ENCODE measurements at regions not wholly inside any gene's neighbourhood (a gene's known extent, or its start where the extent isn't known, plus 50 kb on each side); places are given as distances from the start of the nearest gene placed in this dataset.

- peak; percentile 28 for DNase-seq (ENCODE audit: low spot score)
- no peaks in the 10 kb centered on the region for H3K27me3 ChIP-seq
- H3K4me3 ChIP-seq, result peak overlapping the region; percentile 61
- peaks cover 4% of the 10 kb centered on the region for H3K4me1 ChIP-seq (ENCODE audit: insufficient read depth)
- TF ChIP-seq CTCF (IDR thresholded peaks at IDR 0.05; ENCODE audit: poor library complexity) (no peak), EZH2phosphoT487 (IDR thresholded peaks at IDR 0.05; ENCODE audit: low read depth, severe bottlenecking, unreplicated experiment) (no peak), EZH2 (IDR thresholded peaks at IDR 0.05; ENCODE audit: borderline replicate concordance) (no peak)
- no peaks in the 10 kb centered on the region for H4K20me1 ChIP-seq (ENCODE audit: insufficient read depth, poor library complexity, severe bottlenecking)
- H3K79me2 ChIP-seq, result no peaks in the 10 kb centered on the region
- no peaks in the 10 kb centered on the region for H3K36me3 ChIP-seq (replicated peaks; ENCODE audit: insufficient read depth, low read depth)
- 36% methylated on average over 20 of the region's 20 CpGs for WGBS (ENCODE audit: low lambda C conversion rate, missing lambda C conversion rate)
- H2AFZ ChIP-seq, result peak overlapping the region; percentile 84
- H3K9me2 ChIP-seq (replicated peaks; ENCODE audit: insufficient read depth), result no peaks in the 10 kb centered on the region
- H3K4me2 ChIP-seq, result peak overlapping the region; percentile 73
- peak overlapping the region; percentile 60 for H3K27ac ChIP-seq
- H3K9me3 ChIP-seq (ENCODE audit: low read depth), result no peaks in the 10 kb centered on the region
Observed at GRCh38 chr6:77368660-77369313, 94.5 kb downstream of the HTR1B start.

GRCh38 chr6:77366798-77367197 is 96.5 kb downstream of the HTR1B start:
- H3K27me3 ChIP-seq, result no peaks in the 10 kb centered on the region
- no peaks in the 10 kb centered on the region for H3K9me2 ChIP-seq (replicated peaks; ENCODE audit: insufficient read depth)
- H3K36me3 ChIP-seq (replicated peaks; ENCODE audit: insufficient read depth, low read depth), result no peaks in the 10 kb centered on the region
- H3K27ac ChIP-seq, result no peak overlapping the region
- H3K9me3 ChIP-seq (ENCODE audit: low read depth), result no peaks in the 10 kb centered on the region
- no peak overlapping the region for H2AFZ ChIP-seq
- TF ChIP-seq EZH2phosphoT487 (IDR thresholded peaks at IDR 0.05; ENCODE audit: low read depth, severe bottlenecking, unreplicated experiment) (no peak), EZH2 (IDR thresholded peaks at IDR 0.05; ENCODE audit: borderline replicate concordance) (no peak), CTCF (IDR thresholded peaks at IDR 0.05; ENCODE audit: poor library complexity) (no peak)
- H3K4me3 ChIP-seq, result no peak overlapping the region
- H3K4me2 ChIP-seq, result no peak overlapping the region
- no peaks in the 10 kb centered on the region for H4K20me1 ChIP-seq (ENCODE audit: insufficient read depth, poor library complexity, severe bottlenecking)
- DNase-seq (ENCODE audit: low spot score), result no peak
- WGBS (ENCODE audit: low lambda C conversion rate, missing lambda C conversion rate), result 84% methylated on average over 2 of the region's 2 CpGs
- peaks cover 4% of the 10 kb centered on the region for H3K4me1 ChIP-seq (ENCODE audit: insufficient read depth)
- H3K79me2 ChIP-seq, result no peaks in the 10 kb centered on the region

GRCh38 chr6:77363702-77364101 is 99.6 kb downstream of the HTR1B start:
- Histone ChIP-seq H3K79me2 (no peaks in the 10 kb centered on the region), H2AFZ (no peak overlapping the region)
- WGBS (ENCODE audit: low lambda C conversion rate, missing lambda C conversion rate), result 100% methylated on average over 1 of the region's 1 CpG

More at GRCh38 chr6:77363702-77364101, 99.6 kb downstream of the HTR1B start:
- Histone ChIP-seq H3K27ac (no peak overlapping the region), H3K27me3 (no peaks in the 10 kb centered on the region), H3K9me3 (ENCODE audit: low read depth) (no peaks in the 10 kb centered on the region), H3K36me3 (replicated peaks; ENCODE audit: insufficient read depth, low read depth) (no peaks in the 10 kb centered on the region), H3K4me1 (ENCODE audit: insufficient read depth) (peaks cover 4% of the 10 kb centered on the region), H4K20me1 (ENCODE audit: insufficient read depth, poor library complexity, severe bottlenecking) (no peaks in the 10 kb centered on the region), H3K4me3 (no peak overlapping the region), H3K9me2 (replicated peaks; ENCODE audit: insufficient read depth) (no peaks in the 10 kb centered on the region), H3K4me2 (no peak overlapping the region)
- TF ChIP-seq EZH2 (IDR thresholded peaks at IDR 0.05; ENCODE audit: borderline replicate concordance), result no peak
- no peak for TF ChIP-seq CTCF (IDR thresholded peaks at IDR 0.05; ENCODE audit: poor library complexity)
- no peak for TF ChIP-seq EZH2phosphoT487 (IDR thresholded peaks at IDR 0.05; ENCODE audit: low read depth, severe bottlenecking, unreplicated experiment)
- no peak for DNase-seq (ENCODE audit: low spot score)

Data from hepatocyte (in vitro differentiated cells).